ENCODE measurements at regions not wholly inside any gene's neighbourhood (a gene's known extent, or its start where the extent isn't known, plus 50 kb on each side); places are given as distances from the start of the nearest gene placed in this dataset.

DNA sequence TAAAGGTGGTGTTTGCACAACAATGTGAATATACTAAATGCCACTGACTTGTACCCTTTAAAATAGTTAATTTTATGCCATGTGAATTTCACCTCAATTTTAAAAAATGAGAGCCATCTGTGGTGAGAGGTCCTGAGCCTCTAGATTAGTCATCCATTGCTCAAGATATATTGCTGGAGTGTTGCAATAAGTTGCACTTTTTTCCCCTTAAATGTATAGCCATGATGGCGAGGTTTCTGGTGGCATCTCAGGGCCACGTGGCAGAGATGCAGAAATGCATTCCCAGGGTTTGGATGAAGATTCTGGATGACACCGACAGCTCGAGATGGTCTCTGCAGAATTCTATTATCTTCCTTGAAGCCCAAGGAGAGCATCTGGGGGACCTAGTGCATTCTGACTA is 153.7 kb downstream of the AACS start:
- TF ChIP-seq, protein P1, sequence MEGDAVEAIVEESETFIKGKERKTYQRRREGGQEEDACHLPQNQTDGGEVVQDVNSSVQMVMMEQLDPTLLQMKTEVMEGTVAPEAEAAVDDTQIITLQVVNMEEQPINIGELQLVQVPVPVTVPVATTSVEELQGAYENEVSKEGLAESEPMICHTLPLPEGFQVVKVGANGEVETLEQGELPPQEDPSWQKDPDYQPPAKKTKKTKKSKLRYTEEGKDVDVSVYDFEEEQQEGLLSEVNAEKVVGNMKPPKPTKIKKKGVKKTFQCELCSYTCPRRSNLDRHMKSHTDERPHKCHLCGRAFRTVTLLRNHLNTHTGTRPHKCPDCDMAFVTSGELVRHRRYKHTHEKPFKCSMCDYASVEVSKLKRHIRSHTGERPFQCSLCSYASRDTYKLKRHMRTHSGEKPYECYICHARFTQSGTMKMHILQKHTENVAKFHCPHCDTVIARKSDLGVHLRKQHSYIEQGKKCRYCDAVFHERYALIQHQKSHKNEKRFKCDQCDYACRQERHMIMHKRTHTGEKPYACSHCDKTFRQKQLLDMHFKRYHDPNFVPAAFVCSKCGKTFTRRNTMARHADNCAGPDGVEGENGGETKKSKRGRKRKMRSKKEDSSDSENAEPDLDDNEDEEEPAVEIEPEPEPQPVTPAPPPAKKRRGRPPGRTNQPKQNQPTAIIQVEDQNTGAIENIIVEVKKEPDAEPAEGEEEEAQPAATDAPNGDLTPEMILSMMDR (conservative IDR thresholded peaks at IDR 0.05): no peak
- TF ChIP-seq ZFX (IDR thresholded peaks at IDR 0.05): no peak
